CD14-positive monocyte (primary cell): ENCODE measurements at regions not wholly inside any gene's neighbourhood (a gene's known extent, or its start where the extent isn't known, plus 50 kb on each side); places are given as distances from the start of the nearest gene placed in this dataset.

ENCODE experiments used
- DNase-seq, 3 donors: peaks; one replicate each; pipeline ENCODE4 v3.0.0-alpha.2; 2011 to 2022
- H2AFZ ChIP-seq: 2 replicates; pipeline ENCODE4 v1.6.0; 2012; ENCODE audit warnings: mild to moderate bottlenecking, low read depth, low read length, inconsistent platforms; ENCODE audit not compliant: insufficient read depth, poor library complexity, severe bottlenecking
- H3K27ac ChIP-seq, 2 donors: 1 replicate in 1 of 2; 2 replicates in 1 of 2; pipeline ENCODE4 v1.5.1; 2012 to 2013; ENCODE audit warnings: low read length in 2 of 2, control low read depth in 1 of 2, inconsistent platforms in 1 of 2, low read depth in 1 of 2, mild to moderate bottlenecking in 1 of 2
- H3K27me3 ChIP-seq, 2 donors: one replicate each; pipeline versions ENCODE4 v1.6.0 to v1.6.1; 2011 to 2013; ENCODE audit warnings: low read length in 2 of 2; ENCODE audit not compliant: control insufficient read depth in 2 of 2, insufficient read depth in 2 of 2
- H3K36me3 ChIP-seq, 2 donors: replicated peaks in 1 of 2; 1 replicate in 1 of 2; 2 replicates in 1 of 2; pipeline versions ENCODE4 v1.5.1 to v1.6.1; 2012 to 2013; ENCODE audit warnings: low read length in 2 of 2, control low read depth in 1 of 2, inconsistent platforms in 1 of 2, mild to moderate bottlenecking in 1 of 2; ENCODE audit not compliant: insufficient read depth in 2 of 2, control insufficient read depth in 1 of 2
- H3K4me1 ChIP-seq, 2 donors: 1 replicate in 1 of 2; 2 replicates in 1 of 2; pipeline versions ENCODE4 v1.5.1 to v1.6.1; 2012 to 2013; ENCODE audit warnings: low read length in 2 of 2, control low read depth in 1 of 2, inconsistent platforms in 1 of 2, mild to moderate bottlenecking in 1 of 2, moderate library complexity in 1 of 2; ENCODE audit not compliant: insufficient read depth in 2 of 2, control insufficient read depth in 1 of 2
- H3K4me2 ChIP-seq: replicated peaks from 2 replicates; pipeline ENCODE3; 2012; ENCODE audit warnings: low read length, moderate library complexity, mild to moderate bottlenecking; ENCODE audit not compliant: poor library complexity, severe bottlenecking; ENCODE audit errors: extremely low read depth
- H3K4me3 ChIP-seq, 3 experiments: fragments of 200-600 bp in 1 of 3; sonication (generic) in 1 of 3; replicated peaks in 1 of 3; 1 replicate in 2 of 3; 2 replicates in 1 of 3; pipeline ENCODE4 v1.5.1; 2011 to 2013; ENCODE audit warnings: low read length in 3 of 3, mild to moderate bottlenecking in 3 of 3, control low read depth in 2 of 3, low read depth in 2 of 3, inconsistent platforms in 1 of 3, moderate library complexity in 1 of 3
- H3K79me2 ChIP-seq: 2 replicates; pipeline ENCODE4 v1.6.0; 2012; ENCODE audit warnings: mild to moderate bottlenecking, control low read depth, inconsistent platforms, low read length, moderate library complexity; ENCODE audit not compliant: insufficient read depth
- H3K9ac ChIP-seq: 2 replicates; pipeline ENCODE4 v1.6.0; 2017; ENCODE audit warnings: low read length, mild to moderate bottlenecking; ENCODE audit not compliant: insufficient read depth, poor library complexity, severe bottlenecking
- H3K9me3 ChIP-seq, 2 donors: replicated peaks in 1 of 2; 1 replicate in 1 of 2; 2 replicates in 1 of 2; pipeline versions ENCODE4 v1.5.1 to v1.6.1; 2012 to 2013; ENCODE audit warnings: low read length in 2 of 2, control low read depth in 1 of 2; ENCODE audit not compliant: control insufficient read depth in 1 of 2, insufficient read depth in 1 of 2
- H4K20me1 ChIP-seq: 2 replicates; pipeline ENCODE4 v1.6.0; 2012; ENCODE audit warnings: mild to moderate bottlenecking, low read length, control low read depth, moderate library complexity; ENCODE audit not compliant: insufficient read depth
- H3K27ac Mint-ChIP-seq, 7 donors: one replicate each; pipeline ENCODE4 v1.8.0; 2020; ENCODE audit warnings: mild to moderate bottlenecking in 7 of 7, mixed read lengths in 7 of 7, moderate library complexity in 6 of 7, inconsistent platforms in 2 of 7
- H3K27me3 Mint-ChIP-seq, 3 donors: one replicate each; pipeline ENCODE4 v1.8.0; 2021 to 2022; ENCODE audit warnings: low read depth in 3 of 3, mild to moderate bottlenecking in 3 of 3, mixed read lengths in 3 of 3, moderate library complexity in 3 of 3, inconsistent platforms in 1 of 3
- H3K36me3 Mint-ChIP-seq, 2 donors: one replicate each; pipeline ENCODE4 v1.8.0; 2020; ENCODE audit warnings: mixed read lengths in 2 of 2, inconsistent platforms in 1 of 2, mild to moderate bottlenecking in 1 of 2
- H3K4me1 Mint-ChIP-seq: one replicate; pipeline ENCODE4 v1.8.0; 2020; ENCODE audit warnings: mild to moderate bottlenecking, mixed read lengths
- H3K4me3 Mint-ChIP-seq, 2 donors: one replicate each; pipeline ENCODE4 v1.8.0; 2020; ENCODE audit warnings: mild to moderate bottlenecking in 2 of 2, mixed read lengths in 2 of 2, moderate library complexity in 1 of 2
- H3K9me3 Mint-ChIP-seq, 7 donors: one replicate each; pipeline ENCODE4 v1.8.0; 2020 to 2022; ENCODE audit warnings: mixed read lengths in 7 of 7, mild to moderate bottlenecking in 6 of 7, moderate library complexity in 6 of 7, inconsistent platforms in 2 of 7
- WGBS: methylation state at CpG from one replicate; pipeline ENCODE4 v1.1.5; 2013; ENCODE audit warnings: missing lambda C conversion rate; ENCODE audit not compliant: insufficient coverage; 5-methylcytosine and 5-hydroxymethylcytosine counted together
- intact Hi-C, 2 donors: fragments of 100-400 bp; cut with micrococcal nuclease; formaldehyde crosslinking; loops; one replicate each; pipeline versions ENCODE4 v1.15.0 to v1.15.1; 2023
- TF ChIP-seq, protein P1 (sequence below): fragments of 200-600 bp; IDR thresholded peaks from one replicate; pipeline ENCODE4 v1.8.0; 2022; ENCODE audit warnings: antibody characterized with exemption, mild to moderate bottlenecking

DNA sequence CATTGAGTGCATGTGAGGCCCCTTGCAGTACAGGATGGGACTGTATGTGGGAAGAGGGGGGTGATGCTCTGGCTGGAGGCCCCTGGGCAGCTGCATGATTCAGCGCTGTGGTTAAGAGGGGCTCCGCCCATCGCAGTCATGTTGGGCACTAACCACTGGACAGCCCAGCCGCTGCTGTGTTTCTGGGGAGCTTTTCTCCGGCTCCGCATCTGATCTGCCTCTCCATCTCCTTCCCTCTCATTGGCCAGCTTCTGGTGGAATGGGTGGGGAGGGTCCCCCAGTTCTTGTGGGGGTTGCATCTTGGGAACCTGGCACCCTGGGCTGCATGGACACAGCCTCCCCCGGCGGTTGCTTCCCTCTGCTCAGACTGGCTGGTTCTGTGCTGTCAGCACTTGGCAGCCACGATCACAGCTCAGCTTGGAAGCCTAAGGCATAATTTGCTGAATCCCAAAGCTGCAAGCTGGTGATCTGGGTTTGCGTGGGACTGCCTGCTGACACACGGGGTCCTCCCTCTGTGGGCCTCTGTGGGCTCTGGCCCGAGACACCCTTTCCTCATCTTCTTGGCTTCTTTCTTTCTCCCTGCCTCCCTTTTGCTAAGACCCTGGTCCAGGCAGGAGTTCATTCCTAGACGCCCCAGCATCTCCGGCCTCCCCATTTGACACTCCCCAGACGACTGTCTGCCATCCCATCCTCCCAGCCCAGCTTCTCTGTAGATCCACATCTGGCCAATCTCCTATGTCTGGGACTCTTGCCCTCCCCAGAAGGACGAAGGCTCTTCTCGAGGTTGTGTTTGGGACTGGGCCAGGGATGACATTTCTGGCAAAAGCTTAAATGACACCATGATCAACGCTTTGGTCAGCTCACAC is 168.3 kb downstream of the SEC14L1 start:
- H3K9ac ChIP-seq: peak overlapping the region; percentile 25
- peak; percentile 75 to 82 (median 80) for DNase-seq
- H3K79me2 ChIP-seq: no peaks in the 10 kb centered on the region
- H3K4me1 Mint-ChIP-seq: peaks cover 27% of the 10 kb centered on the region
- no peaks in the 10 kb centered on the region for H3K36me3 ChIP-seq
- H3K27me3 ChIP-seq: peaks cover 0 to 7% of the 10 kb centered on the region in 2 donors
- H3K4me2 ChIP-seq: peak overlapping the region; percentile 55
- H3K4me1 ChIP-seq: peaks cover 15 to 33% of the 10 kb centered on the region in 2 donors
- peak overlapping the region in 1 of 2 donors; percentile 49 for H3K4me3 Mint-ChIP-seq
- WGBS: 82% methylated on average over 9 of the region's 18 CpGs
- intact Hi-C loops: no loop called here
- H3K36me3 Mint-ChIP-seq: peaks cover 0 to 5% of the 10 kb centered on the region in 2 donors
- peak overlapping the region; percentile 62 for H2AFZ ChIP-seq
- H3K27me3 Mint-ChIP-seq: peaks cover 5 to 16% (median 14%) of the 10 kb centered on the region in 3 donors
- H4K20me1 ChIP-seq: no peaks in the 10 kb centered on the region
- peaks cover 0 to 3% (median 0%) of the 10 kb centered on the region in 7 donors for H3K9me3 Mint-ChIP-seq
- peak overlapping the region in 3 of 7 donors; percentile 35 to 80 (median 74) for H3K27ac Mint-ChIP-seq
- H3K4me3 ChIP-seq: peak overlapping the region in 1 of 3 experiments; percentile 51
- peak overlapping the region in 1 of 2 donors; percentile 45 for H3K27ac ChIP-seq
- H3K9me3 ChIP-seq: no peaks in the 10 kb centered on the region
- TF ChIP-seq, protein P1, sequence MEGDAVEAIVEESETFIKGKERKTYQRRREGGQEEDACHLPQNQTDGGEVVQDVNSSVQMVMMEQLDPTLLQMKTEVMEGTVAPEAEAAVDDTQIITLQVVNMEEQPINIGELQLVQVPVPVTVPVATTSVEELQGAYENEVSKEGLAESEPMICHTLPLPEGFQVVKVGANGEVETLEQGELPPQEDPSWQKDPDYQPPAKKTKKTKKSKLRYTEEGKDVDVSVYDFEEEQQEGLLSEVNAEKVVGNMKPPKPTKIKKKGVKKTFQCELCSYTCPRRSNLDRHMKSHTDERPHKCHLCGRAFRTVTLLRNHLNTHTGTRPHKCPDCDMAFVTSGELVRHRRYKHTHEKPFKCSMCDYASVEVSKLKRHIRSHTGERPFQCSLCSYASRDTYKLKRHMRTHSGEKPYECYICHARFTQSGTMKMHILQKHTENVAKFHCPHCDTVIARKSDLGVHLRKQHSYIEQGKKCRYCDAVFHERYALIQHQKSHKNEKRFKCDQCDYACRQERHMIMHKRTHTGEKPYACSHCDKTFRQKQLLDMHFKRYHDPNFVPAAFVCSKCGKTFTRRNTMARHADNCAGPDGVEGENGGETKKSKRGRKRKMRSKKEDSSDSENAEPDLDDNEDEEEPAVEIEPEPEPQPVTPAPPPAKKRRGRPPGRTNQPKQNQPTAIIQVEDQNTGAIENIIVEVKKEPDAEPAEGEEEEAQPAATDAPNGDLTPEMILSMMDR: no peak

DNA sequence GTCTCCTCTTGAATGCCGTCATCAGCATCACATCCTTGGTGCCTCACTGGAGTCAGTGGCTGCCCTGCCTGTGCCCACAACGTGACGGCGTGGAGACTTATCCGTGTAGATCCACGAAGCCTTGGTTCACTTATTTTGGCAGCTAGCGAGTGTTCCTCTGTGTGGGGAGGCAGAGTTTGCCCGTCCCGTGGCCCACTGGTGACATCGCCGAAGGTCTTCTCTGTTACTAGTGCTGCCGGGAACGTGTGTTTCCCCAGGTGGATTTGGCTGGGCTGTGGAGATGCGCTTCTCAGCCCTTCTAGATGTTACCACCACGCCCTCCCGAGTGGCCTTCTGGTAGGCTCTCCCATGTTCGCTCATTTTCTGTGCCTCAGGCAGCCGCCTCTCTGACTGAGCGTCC is 169.6 kb downstream of the SEC14L1 start:
- peaks cover 5 to 12% (median 9%) of the 10 kb centered on the region in 3 donors for H3K27me3 Mint-ChIP-seq
- peaks cover 19 to 40% of the 10 kb centered on the region in 2 donors for H3K4me1 ChIP-seq
- H3K27ac Mint-ChIP-seq: no peak overlapping the region
- no peaks in the 10 kb centered on the region for H3K79me2 ChIP-seq
- no peak overlapping the region for H3K27ac ChIP-seq
- no peak overlapping the region for H3K9ac ChIP-seq
- no peak overlapping the region for H2AFZ ChIP-seq
- peaks cover 29% of the 10 kb centered on the region for H3K4me1 Mint-ChIP-seq
- 93% methylated on average over 19 of the region's 19 CpGs for WGBS
- peaks cover 0 to 3% (median 0%) of the 10 kb centered on the region in 7 donors for H3K9me3 Mint-ChIP-seq
- H3K9me3 ChIP-seq: no peaks in the 10 kb centered on the region
- H4K20me1 ChIP-seq: no peaks in the 10 kb centered on the region
- H3K36me3 Mint-ChIP-seq: peaks cover 0 to 5% of the 10 kb centered on the region in 2 donors
- H3K4me3 Mint-ChIP-seq: no peak overlapping the region
- H3K4me2 ChIP-seq: no peak overlapping the region
- H3K4me3 ChIP-seq: no peak overlapping the region
- TF ChIP-seq, protein P1: no peak
- H3K27me3 ChIP-seq: peaks cover 0 to 2% of the 10 kb centered on the region in 2 donors
- DNase-seq: no peak
- intact Hi-C loops: no loop called here
- no peaks in the 10 kb centered on the region for H3K36me3 ChIP-seq
